GM04504 (cell line): ENCODE measurements at regions not wholly inside any gene's neighbourhood (a gene's known extent, or its start where the extent isn't known, plus 50 kb on each side); places are given as distances from the start of the nearest gene placed in this dataset.
"Not testable (repeated sequence)": the region's sequence is repeated elsewhere in the genome, so short reads cannot be mapped to it uniquely, and the experiment has no call there.

Experiments used
- DNase-seq: peaks from one replicate; pipeline ENCODE4 v3.0.0-alpha.2; 2012; ENCODE audit warnings: low read depth

- no peak for DNase-seq
Measured at GRCh38 chr13:73166204-73166603, 107.4 kb downstream of the KLF5 start.

- DNase-seq, result no peak
Measured at GRCh38 chr13:73162912-73163911, 104.4 kb downstream of the KLF5 start.

DNA sequence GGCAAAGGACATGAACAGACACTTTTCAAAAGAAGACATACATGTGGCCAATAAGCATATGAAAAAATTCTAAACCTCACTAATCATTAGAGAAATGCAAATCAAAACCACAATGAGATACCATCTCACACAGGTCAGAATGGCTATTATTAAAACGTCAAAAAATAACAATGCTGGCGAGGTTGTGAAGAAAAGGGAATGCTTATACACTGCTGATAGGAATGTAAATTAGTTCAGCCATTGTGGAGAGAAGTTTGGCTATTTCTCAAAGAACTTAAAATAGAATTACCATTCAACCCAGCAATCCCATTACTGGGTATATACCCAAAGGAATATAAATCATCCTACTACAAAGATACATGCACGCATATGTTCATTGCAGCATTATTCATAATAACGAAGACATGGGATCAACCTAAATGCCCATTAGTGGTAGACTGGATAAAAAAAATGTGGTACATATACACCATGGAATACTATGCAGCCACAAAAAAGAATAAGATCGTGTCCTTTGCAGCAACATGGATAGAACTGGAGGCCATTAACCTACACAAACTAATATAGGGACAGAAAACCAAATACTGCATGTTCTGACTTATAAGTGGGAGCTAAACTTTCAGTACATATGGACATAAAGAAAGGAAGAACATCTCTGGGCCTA is 101.7 kb downstream of the KLF5 start:
- DNase-seq, result not testable (repeated sequence)

DNA sequence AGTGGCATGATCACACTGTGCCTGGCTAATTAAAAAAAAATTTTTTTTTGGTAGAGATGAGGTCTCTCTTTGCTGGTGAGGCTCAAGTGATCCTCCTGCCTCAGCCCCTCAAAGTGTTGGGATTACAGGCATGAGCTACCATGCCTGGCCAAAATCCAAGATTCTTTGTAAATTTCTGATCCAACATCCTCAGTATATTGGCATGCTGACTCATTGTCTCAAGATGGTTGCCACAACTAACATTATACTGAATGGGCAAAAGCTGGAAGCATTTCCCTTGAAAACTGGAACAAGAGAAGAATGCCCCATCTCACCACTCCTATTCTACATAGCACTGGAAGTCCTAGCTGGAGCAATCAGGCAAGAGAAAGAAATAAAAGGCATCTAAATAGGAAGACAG is 100.0 kb downstream of the KLF5 start:
- DNase-seq, result no peak

GRCh38 chr13:73157031-73157430 is 98.2 kb downstream of the KLF5 start:
- no peak for DNase-seq

DNA sequence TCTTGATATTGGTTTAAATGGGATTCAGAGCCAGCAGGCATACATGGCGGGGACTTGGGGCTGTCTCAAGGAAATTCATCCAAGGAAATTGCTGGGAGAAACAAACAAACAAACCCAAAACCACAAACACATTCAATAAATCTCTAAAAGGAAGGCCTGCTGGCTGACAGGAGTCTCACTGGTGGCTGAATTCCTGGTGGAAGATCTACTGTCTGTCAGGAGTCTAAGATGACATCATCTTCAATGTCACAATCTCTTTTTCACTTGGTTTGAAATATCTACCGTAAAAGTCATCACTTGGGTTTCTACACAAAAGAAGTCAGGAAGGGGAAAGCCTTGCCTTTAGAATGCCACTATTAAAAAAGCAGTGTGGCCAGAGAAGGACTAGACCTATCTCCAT is 87.9 kb downstream of the KLF5 start:
- no peak for DNase-seq

GRCh38 chr13:73142071-73142470 is 83.3 kb downstream of the KLF5 start:
- no peak for DNase-seq

DNA sequence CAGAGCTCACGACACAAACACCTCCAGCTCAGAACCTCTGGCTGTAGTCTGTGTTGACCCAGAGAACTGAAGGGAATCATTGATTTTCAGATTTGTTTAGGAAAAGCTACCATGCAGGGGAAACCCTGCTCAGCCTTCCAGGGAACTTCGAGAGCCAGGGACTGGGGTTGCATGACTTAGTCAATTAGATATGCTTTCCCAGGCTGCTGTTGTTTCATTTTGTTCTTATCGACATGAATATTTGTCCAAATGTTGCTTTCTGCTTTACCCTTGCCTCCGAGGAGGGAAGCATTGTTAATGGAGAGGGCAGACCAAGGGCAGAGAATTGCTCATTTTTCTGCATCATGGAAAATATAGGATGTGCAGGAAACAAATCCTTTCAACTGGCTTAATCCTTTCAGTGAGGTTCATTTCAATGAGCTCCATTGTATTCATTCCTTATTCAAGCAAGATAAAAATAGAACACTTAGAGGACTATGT is 82.5 kb downstream of the KLF5 start:
- DNase-seq, result no peak

DNA sequence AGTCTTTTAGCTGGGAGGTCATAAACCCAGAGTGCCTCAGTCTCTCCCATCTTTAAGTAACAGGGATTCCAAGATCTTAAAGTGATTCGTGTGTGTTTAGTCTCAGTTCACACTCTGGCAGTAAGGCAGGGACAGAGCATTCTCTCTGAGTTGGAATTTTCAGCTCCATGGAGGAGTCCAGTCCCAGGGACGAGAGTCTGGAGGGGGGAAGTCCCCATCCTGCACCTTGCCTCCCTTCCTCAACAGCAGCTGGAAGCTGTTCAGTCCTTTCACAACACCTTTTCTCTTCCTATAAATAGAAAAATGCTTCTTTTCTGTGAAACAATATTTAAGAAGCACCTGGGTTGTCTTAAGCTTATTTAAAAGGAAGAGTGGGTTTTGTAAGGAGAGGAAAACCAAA is 82.0 kb downstream of the KLF5 start:
- DNase-seq, result no peak

DNA sequence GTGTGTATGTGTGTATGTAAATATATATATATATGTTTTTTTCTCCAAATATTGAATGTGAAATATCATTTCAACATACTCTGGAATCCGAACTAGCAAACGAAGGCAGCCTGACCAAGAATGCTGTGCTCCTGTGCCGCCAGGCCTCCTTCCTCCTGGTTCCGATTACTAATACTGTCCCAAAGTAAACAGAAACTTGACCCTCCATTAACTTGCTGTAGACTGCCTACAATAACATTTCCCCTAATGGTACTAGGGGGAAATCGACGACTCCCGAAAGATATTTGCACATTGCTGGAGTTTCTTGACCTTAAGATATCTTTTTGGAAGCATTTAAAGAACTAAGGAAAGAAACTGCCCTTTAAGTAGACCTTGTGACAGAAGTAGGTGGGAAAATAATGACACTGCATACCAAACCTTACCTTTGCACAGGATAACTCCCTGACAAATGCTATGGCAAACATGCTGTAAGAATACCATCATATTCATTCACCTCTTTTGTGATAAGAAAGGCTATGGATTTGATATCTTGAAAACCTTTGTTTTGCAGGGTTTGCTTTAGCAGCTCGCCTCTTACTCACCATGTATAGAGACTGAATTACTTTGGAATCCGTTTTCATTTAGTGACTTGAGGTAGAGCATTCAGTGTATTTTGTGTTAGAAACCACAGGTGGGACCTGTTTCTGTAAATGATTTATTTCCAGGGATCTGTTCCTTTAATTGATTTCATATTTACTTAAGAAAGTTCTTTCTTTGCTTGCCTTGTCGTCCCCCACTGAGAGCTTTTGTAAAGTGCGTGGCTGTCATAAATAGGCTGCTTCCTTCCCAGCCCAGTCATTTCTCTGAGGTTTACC is 80.1 kb downstream of the KLF5 start:
- DNase-seq, result no peak

GRCh38 chr13:73138276-73138637 is 79.5 kb downstream of the KLF5 start:
- DNase-seq, result no peak

- no peak for DNase-seq
Measured at GRCh38 chr13:73136776-73137175, 78.0 kb downstream of the KLF5 start.

DNA sequence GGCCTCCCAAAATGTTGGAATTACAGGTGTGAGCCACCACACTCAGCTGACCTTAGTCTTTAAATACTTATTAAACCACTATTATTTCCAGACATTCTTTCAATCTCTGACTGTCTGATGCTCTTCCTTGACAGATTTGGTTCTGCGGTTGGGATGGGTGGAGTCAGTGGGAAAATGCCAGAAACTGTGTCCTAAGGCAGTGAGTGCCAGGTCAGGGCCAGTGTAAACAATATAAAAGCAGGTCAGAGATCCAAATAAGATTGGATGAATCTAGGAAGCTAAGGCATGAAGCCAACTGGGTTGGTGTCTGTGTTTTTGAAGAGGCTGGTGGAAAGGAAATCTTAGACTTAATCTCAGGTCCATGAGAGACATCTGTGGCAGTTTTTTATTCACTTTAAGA is 74.7 kb downstream of the KLF5 start:
- DNase-seq, result no peak

- DNase-seq, result no peak
Measured at GRCh38 chr13:73131247-73131646, 72.4 kb downstream of the KLF5 start.

DNA sequence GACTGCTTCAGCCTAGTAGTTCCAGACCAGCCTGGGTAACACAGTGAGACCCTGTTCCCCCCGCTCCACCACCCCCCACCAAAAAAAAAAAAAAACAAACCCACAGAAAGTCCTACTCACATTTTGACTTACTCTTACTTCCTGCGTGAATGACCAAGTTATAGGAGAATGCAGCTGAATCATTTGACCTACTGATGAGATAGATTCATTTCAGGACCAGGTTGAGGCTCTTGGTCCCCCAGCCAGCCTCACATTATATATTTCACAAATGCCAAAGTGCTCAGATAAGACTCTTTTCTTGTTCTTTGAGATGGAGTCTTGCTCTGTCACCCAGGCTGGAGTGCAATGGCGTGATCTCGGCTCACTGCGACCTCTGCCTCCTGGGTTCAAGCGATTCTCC is 70.2 kb downstream of the KLF5 start:
- no peak for DNase-seq
